Fibroblast of the aortic adventitia (primary cell): ENCODE measurements at regions not wholly inside any gene's neighbourhood (a gene's known extent, or its start where the extent isn't known, plus 50 kb on each side); places are given as distances from the start of the nearest gene placed in this dataset.

Experiments
- DNase-seq: peaks from one replicate; pipeline ENCODE4 v3.0.0-alpha.2; 2010; ENCODE audit warnings: low read depth
- H3K4me3 ChIP-seq: 2 replicates; pipeline ENCODE4 v1.5.1; 2011; ENCODE audit warnings: low read depth, mild to moderate bottlenecking, control low read depth, low read length, moderate library complexity
- TF ChIP-seq, protein P1 (sequence below): IDR thresholded peaks from 2 replicates; pipeline ENCODE4 v1.5.1; 2011; ENCODE audit warnings: mild to moderate bottlenecking, low read length, control low read depth, inconsistent platforms; ENCODE audit not compliant: insufficient read depth

DNA sequence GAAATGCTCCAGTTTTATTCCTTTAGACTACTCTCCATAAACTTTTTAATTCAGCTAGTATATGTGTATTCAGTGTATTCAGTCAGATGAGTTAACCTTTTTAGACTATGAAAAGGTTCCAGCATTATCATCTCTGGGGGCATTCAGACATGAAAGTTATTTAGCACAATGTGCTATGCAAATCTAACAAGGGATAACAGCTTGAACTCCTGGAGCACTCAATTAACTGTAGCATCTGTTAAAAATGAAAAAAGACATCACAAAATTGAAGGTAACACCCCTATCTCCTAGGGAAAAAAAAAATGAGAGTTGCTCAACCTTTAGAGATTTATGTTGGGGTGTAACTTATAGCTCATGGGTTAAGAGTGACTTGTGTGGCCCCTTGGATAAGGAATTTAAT lies 211.5 kb downstream of the PHLDA1 start:
- no peak overlapping the region for H3K4me3 ChIP-seq
- no peak for DNase-seq
- TF ChIP-seq, protein P1, sequence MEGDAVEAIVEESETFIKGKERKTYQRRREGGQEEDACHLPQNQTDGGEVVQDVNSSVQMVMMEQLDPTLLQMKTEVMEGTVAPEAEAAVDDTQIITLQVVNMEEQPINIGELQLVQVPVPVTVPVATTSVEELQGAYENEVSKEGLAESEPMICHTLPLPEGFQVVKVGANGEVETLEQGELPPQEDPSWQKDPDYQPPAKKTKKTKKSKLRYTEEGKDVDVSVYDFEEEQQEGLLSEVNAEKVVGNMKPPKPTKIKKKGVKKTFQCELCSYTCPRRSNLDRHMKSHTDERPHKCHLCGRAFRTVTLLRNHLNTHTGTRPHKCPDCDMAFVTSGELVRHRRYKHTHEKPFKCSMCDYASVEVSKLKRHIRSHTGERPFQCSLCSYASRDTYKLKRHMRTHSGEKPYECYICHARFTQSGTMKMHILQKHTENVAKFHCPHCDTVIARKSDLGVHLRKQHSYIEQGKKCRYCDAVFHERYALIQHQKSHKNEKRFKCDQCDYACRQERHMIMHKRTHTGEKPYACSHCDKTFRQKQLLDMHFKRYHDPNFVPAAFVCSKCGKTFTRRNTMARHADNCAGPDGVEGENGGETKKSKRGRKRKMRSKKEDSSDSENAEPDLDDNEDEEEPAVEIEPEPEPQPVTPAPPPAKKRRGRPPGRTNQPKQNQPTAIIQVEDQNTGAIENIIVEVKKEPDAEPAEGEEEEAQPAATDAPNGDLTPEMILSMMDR = no peak

DNA sequence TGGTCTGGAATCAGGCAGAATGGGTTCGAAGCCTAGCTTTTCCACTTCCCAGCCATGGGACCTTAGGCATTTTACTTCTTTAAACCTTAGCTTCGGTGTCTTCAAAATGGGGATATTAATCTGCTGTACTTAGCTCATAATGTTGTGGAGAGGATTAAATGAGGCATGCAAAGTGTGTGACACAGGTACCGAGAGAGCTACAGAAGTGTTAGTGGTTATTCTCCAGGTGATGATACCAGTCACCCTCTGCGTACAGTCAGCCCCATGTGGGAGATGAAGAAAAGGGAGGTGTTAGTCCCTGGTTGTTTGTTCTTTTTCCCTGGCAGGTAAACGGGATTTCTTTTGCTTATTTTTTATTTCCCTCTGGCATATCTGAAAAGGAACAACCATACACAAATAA lies 212.1 kb downstream of the PHLDA1 start:
- no peak overlapping the region for H3K4me3 ChIP-seq
- no peak for DNase-seq
- TF ChIP-seq, protein P1 = no peak

DNA sequence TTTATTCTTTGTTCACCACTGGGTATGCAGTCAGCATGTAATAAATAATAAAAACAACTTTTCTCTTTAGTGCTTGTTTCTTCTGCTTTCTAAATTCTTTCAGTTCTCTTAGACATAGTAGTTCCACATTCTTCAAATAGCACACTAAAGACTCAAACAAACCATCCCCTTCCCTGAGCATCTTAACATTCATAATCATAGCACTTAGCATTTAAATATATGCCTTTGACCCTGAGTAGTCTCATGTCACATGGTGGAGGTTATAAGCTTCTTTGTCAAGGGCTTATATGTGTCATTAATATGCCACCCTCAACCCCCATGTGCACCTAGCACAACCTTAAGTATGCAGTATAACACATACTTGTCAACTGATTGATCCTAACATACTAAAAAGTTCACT lies 212.7 kb downstream of the PHLDA1 start:
- peak; percentile 39 for DNase-seq
- no peak overlapping the region for H3K4me3 ChIP-seq
- TF ChIP-seq, protein P1 = no peak

DNA sequence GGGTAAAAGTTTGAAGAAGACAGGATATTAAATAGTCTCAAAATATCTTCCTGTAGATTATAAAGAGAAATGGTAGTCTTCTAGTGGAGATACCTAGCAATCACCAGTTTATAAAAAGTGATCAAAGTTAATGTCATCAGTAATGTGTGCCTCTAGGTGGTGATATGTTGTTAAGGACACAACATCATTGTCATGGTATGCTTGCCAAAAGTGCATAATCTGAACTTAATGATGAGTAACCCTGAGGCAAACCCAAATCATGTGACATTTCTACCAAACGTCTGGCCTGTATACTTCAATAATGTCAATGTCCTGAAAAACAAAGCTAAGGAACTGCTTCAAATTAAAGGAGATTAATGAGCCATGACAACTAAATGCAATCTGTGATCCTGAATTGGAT lies 214.7 kb downstream of the PHLDA1 start:
- peak; percentile 74 for DNase-seq
- H3K4me3 ChIP-seq = no peak overlapping the region
- TF ChIP-seq, protein P1 = no peak

DNA sequence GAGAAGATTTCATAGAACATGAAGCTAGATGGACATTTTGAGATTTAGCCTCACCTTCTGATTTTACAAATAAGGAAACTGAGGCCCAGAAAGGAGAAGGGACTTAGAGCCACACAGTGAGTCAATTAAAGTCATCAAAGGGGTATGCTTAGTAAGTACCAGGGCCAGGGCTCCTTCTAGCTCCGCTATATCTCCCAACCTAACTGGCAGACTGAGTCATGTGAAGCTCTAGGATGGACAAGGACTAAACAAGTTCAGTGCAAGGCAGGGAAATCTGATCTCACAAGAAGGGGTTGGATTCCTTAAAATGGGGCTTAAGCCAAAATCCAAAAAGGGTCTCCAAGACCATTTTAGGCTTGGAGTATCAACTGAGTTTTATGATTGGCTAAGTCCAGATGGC lies 215.8 kb downstream of the PHLDA1 start:
- DNase-seq = no peak
- TF ChIP-seq, protein P1 = no peak
- no peak overlapping the region for H3K4me3 ChIP-seq

DNA sequence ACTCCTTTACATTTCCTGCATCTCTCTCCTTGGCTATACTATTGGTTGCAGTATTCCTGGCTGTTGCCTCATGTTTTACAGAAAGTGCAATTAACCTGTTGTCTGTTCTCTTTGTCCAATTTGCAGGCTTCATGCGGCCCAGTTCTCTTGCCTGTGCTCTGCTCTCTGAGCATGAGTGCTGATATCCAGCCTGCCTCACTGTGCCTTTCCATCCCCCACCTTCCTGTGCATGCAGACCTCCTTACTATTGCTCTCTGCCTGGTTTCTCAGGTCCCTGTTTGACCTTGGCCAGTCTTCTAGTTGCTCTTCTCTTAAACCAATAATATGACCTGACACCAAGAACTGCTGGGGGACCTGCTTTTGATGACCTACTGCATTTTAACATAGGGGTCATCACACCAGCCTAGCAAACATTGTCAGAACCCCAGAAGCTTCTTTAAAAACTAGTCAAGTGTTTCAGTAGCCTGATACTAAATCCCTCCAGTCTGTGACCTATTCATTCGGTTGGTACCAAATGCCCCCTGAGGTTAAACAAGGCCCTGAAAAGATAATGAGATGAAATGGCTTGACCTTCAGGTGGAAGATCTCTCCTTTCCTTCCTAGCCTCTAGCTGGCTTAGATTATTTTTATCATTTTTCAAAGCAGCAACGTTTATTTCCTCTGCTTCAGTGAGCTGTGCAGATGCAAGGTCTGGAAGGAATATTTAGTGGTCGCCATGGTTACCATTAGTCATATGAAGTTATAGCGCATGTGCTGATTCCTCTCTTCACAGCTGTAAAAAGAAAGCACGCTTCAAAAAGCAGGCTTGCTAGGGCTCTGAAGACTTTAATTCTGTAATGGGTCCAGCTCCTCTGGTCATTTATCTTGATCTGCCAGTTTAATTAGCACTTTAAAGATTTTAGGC lies 216.5 kb downstream of the PHLDA1 start:
- no peak overlapping the region for H3K4me3 ChIP-seq
- peak; percentile 98 for DNase-seq
- TF ChIP-seq, protein P1 = no peak
